Stimulated activated naive B cell treated with anti-CD40 and anti-IgM and Interleukin-4, amounts not matched to agents 10 μg/mL and 1 μg/mL and 100 μg/mL, for 72 hours (primary cell): ENCODE measurements at regions not wholly inside any gene's neighbourhood (a gene's known extent, or its start where the extent isn't known, plus 50 kb on each side); places are given as distances from the start of the nearest gene placed in this dataset.

ENCODE experiments used
- ATAC-seq, 2 donors: fragments of 150-1000 bp; cut with Tn5 transposase; replicated peaks; 2 replicates each; pipeline ENCODE4 v1.10.0; 2021; ENCODE audit warnings: moderate library complexity in 1 of 2
- DNase-seq: peaks from one replicate; pipeline ENCODE4 v3.0.0; 2021
- H3K27ac Mint-ChIP-seq: one replicate; pipeline ENCODE4 v1.8.0; 2022; ENCODE audit warnings: mild to moderate bottlenecking, mixed read lengths
- H3K27me3 Mint-ChIP-seq, 2 donors: one replicate each; pipeline ENCODE4 v1.8.0; 2022; ENCODE audit warnings: mixed read lengths in 2 of 2
- H3K36me3 Mint-ChIP-seq, 2 donors: one replicate each; pipeline ENCODE4 v1.8.0; 2022; ENCODE audit warnings: mixed read lengths in 2 of 2, mild to moderate bottlenecking in 1 of 2
- H3K4me1 Mint-ChIP-seq, 2 donors: one replicate each; pipeline ENCODE4 v1.8.0; 2022; ENCODE audit warnings: mixed read lengths in 2 of 2, mild to moderate bottlenecking in 1 of 2
- H3K4me3 Mint-ChIP-seq, 2 donors: one replicate each; pipeline ENCODE4 v1.8.0; 2022; ENCODE audit warnings: mild to moderate bottlenecking in 2 of 2, mixed read lengths in 2 of 2, moderate library complexity in 1 of 2
- H3K9me3 Mint-ChIP-seq, 2 donors: one replicate each; pipeline ENCODE4 v1.8.0; 2022; ENCODE audit warnings: mixed read lengths in 2 of 2, mild to moderate bottlenecking in 1 of 2

GRCh38 chr11:130585545-130585944 lies 137.1 kb downstream of the ADAMTS15 start:
- peaks cover 3 to 6% of the 10 kb centered on the region in 2 donors for H3K9me3 Mint-ChIP-seq
- DNase-seq (no peak), ATAC-seq (no peak)
- H3K27me3 Mint-ChIP-seq: peaks cover 0 to 7% of the 10 kb centered on the region in 2 donors
- H3K36me3 Mint-ChIP-seq: no peaks in the 10 kb centered on the region
- H3K27ac Mint-ChIP-seq: no peak overlapping the region
- H3K4me1 Mint-ChIP-seq: no peaks in the 10 kb centered on the region
- no peak overlapping the region for H3K4me3 Mint-ChIP-seq

DNA sequence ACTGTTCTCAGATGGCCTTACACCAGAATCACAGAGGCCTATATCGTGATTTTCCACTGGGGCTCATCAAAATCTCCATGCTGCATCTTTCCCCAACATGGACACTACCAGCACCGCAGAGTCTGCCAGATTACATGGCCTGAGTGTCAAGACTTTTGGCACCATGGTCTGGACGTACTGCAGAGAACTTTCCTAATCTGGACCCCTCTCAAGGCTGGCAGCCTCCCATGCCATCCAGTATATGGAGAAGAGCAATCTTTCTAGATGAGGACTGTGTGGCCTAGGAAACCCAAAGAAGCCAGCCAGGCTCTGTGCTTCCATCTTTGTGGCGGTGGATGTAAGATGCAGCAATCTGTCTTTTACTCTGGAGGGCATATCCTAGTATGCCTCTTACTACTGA lies 139.2 kb downstream of the ADAMTS15 start:
- Mint-ChIP-seq H3K4me1 (no peaks in the 10 kb centered on the region), H3K4me3 (no peak overlapping the region), H3K27ac (no peak overlapping the region), H3K36me3 (no peaks in the 10 kb centered on the region), H3K27me3 (peaks cover 3 to 4% of the 10 kb centered on the region in 2 donors), H3K9me3 (peaks cover 0 to 5% of the 10 kb centered on the region in 2 donors)
- ATAC-seq (no peak), DNase-seq (no peak)

DNA sequence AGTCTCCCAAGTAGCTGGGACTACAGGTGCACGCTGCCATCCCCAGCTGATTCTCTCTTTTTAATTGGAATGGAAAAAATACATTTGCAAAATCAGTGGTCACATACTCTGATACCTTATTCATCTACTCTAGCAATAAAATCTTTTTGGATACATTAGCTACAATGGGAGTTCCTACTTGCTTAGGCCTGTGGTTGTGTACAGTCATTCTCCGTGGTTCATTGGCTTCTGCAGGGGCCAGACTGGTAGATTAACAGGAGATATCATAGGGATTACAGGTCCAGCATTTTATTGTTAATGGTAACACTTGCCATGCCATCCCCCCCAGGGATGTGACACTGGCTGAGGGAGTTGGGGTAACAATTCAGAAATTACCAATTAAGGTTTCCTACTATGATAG lies 140.0 kb downstream of the ADAMTS15 start:
- Mint-ChIP-seq H3K4me1 (no peaks in the 10 kb centered on the region), H3K27ac (no peak overlapping the region), H3K9me3 (peaks cover 0 to 5% of the 10 kb centered on the region in 2 donors), H3K27me3 (peaks cover 4 to 5% of the 10 kb centered on the region in 2 donors), H3K4me3 (no peak overlapping the region), H3K36me3 (no peaks in the 10 kb centered on the region)
- DNase-seq (no peak), ATAC-seq (no peak)

GRCh38 chr11:130592056-130592455 lies 143.6 kb downstream of the ADAMTS15 start:
- H3K4me1 Mint-ChIP-seq: no peaks in the 10 kb centered on the region
- DNase-seq (no peak), ATAC-seq (no peak)
- H3K36me3 Mint-ChIP-seq: no peaks in the 10 kb centered on the region
- H3K27me3 Mint-ChIP-seq: peaks cover 4 to 5% of the 10 kb centered on the region in 2 donors
- H3K9me3 Mint-ChIP-seq: peaks cover 0 to 5% of the 10 kb centered on the region in 2 donors
- H3K27ac Mint-ChIP-seq: no peak overlapping the region
- no peak overlapping the region for H3K4me3 Mint-ChIP-seq

DNA sequence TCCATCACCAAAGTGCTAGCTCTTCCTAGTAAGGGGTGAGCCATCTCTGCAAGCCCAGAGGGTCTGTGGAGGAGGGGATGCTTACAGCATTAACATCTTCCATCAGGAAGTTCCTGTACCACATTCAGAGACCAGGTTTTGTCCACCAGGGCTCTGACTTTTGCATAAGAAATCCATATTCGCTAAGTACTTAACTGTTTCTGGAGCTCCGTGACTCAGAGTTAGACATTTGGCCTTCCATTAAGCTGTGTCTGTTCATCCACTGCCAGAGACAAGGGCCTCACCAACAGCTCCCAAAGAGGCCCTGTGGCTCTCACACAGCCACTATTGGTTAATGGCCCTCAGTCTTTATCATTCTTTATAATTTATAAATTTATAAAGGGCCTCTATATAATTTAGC lies 144.6 kb downstream of the ADAMTS15 start:
- Mint-ChIP-seq H3K4me1 (no peaks in the 10 kb centered on the region), H3K9me3 (peaks cover 0 to 5% of the 10 kb centered on the region in 2 donors), H3K27me3 (peaks cover 4 to 5% of the 10 kb centered on the region in 2 donors), H3K36me3 (no peaks in the 10 kb centered on the region), H3K27ac (no peak overlapping the region), H3K4me3 (no peak overlapping the region)
- no peak for ATAC-seq
- no peak for DNase-seq

DNA sequence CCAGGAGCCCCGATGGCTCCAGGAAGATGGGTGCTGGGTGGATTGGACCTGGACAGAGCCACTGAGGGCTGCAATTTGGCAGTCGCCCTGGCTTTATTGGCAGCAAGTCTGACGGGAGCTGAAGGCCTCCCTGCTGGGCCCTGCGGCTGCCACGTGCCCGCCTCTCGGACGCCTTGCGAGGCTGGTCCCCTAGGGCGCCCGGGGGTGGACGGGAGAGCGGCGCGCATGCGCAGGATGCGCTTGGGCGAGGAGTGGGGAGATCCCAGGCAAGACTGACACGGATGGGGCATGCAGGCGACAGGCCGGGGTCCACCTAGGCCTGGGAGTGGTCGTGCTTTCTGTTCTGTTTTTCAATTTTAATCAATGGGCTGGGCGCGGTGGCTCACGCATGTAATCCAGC lies 150.0 kb downstream of the ADAMTS15 start:
- no peak overlapping the region for H3K4me3 Mint-ChIP-seq
- no peak for ATAC-seq
- no peaks in the 10 kb centered on the region for H3K36me3 Mint-ChIP-seq
- H3K9me3 Mint-ChIP-seq: peaks cover 0 to 4% of the 10 kb centered on the region in 2 donors
- H3K27me3 Mint-ChIP-seq: no peaks in the 10 kb centered on the region
- H3K4me1 Mint-ChIP-seq: peaks cover 0 to 1% of the 10 kb centered on the region in 2 donors
- DNase-seq: no peak
- H3K27ac Mint-ChIP-seq: no peak overlapping the region

DNA sequence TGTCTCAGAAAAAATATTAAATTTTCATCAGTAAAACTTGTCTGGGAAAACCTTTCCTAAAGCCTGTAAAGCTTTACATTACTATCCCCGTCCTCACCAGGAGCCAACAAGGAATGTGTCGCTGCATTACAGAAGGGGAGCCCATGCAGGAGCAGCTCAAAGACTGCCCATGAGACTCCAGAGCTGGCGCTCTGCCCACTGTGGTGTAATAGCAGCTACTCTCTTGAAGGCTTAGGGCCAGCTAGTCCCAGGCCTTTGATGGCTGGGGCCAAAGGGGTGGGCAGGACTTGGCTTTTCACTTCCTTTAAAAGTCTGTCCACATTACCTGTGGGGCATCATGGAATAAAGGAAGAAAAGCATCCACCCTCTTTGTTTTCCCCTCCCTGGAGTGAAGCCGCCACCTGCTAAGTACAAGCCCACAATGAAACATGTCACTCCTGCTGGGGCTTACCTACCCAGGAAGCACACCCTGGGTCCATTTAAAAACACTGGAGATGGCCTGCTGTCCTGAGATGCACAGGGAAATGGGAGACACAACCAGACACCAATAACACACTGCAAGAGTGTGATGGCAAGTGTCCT lies 150.7 kb downstream of the ADAMTS15 start:
- no peak overlapping the region for H3K4me3 Mint-ChIP-seq
- H3K9me3 Mint-ChIP-seq: peaks cover 0 to 4% of the 10 kb centered on the region in 2 donors
- H3K36me3 Mint-ChIP-seq: no peaks in the 10 kb centered on the region
- H3K27me3 Mint-ChIP-seq: no peaks in the 10 kb centered on the region
- no peak for ATAC-seq
- no peak for DNase-seq
- no peak overlapping the region for H3K27ac Mint-ChIP-seq
- H3K4me1 Mint-ChIP-seq: peaks cover 0 to 1% of the 10 kb centered on the region in 2 donors

- H3K4me3 Mint-ChIP-seq: no peak overlapping the region
- H3K36me3 Mint-ChIP-seq: no peaks in the 10 kb centered on the region
- H3K4me1 Mint-ChIP-seq: peaks cover 0 to 1% of the 10 kb centered on the region in 2 donors
- ATAC-seq: no peak
- H3K27me3 Mint-ChIP-seq: no peaks in the 10 kb centered on the region
- peaks cover 0 to 4% of the 10 kb centered on the region in 2 donors for H3K9me3 Mint-ChIP-seq
- no peak overlapping the region for H3K27ac Mint-ChIP-seq
- DNase-seq: no peak
Measured at GRCh38 chr11:130600139-130600538, 151.7 kb downstream of the ADAMTS15 start.

DNA sequence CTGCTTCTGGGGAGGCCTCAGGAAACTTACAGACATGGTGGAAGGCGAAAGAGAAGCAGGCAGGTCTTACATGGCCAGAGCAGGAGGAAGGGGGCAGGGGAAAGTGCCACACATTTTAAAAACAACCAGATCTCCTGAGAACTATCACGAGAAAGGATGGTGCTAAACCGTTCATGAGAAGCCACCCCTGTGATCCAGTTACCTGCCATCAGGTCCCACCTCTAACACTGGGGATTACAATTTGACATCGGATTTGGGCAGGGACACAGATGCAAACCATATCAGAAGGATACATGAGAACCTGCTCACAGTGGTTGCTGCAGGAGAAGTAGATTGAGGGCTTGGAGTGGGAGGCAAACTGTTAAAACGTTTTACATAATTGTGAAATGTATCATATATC lies 152.2 kb downstream of the ADAMTS15 start:
- Mint-ChIP-seq H3K4me1 (peaks cover 0 to 1% of the 10 kb centered on the region in 2 donors), H3K4me3 (no peak overlapping the region), H3K9me3 (peaks cover 0 to 4% of the 10 kb centered on the region in 2 donors), H3K36me3 (no peaks in the 10 kb centered on the region), H3K27ac (no peak overlapping the region), H3K27me3 (no peaks in the 10 kb centered on the region)
- no peak for DNase-seq
- ATAC-seq: no peak

GRCh38 chr11:130601141-130601540 lies 152.7 kb downstream of the ADAMTS15 start:
- H3K27ac Mint-ChIP-seq: no peak overlapping the region
- H3K9me3 Mint-ChIP-seq: peaks cover 0 to 4% of the 10 kb centered on the region in 2 donors
- ATAC-seq (no peak), DNase-seq (no peak)
- no peaks in the 10 kb centered on the region for H3K36me3 Mint-ChIP-seq
- H3K4me1 Mint-ChIP-seq: peaks cover 0 to 1% of the 10 kb centered on the region in 2 donors
- no peaks in the 10 kb centered on the region for H3K27me3 Mint-ChIP-seq
- H3K4me3 Mint-ChIP-seq: no peak overlapping the region

GRCh38 chr11:130601764-130602460 lies 153.5 kb downstream of the ADAMTS15 start:
- H3K27ac Mint-ChIP-seq: no peak overlapping the region
- H3K4me1 Mint-ChIP-seq: peaks cover 0 to 1% of the 10 kb centered on the region in 2 donors
- H3K4me3 Mint-ChIP-seq: no peak overlapping the region
- H3K27me3 Mint-ChIP-seq: no peaks in the 10 kb centered on the region
- DNase-seq (no peak), ATAC-seq (no peak)
- no peaks in the 10 kb centered on the region for H3K36me3 Mint-ChIP-seq
- H3K9me3 Mint-ChIP-seq: peaks cover 0 to 4% of the 10 kb centered on the region in 2 donors

DNA sequence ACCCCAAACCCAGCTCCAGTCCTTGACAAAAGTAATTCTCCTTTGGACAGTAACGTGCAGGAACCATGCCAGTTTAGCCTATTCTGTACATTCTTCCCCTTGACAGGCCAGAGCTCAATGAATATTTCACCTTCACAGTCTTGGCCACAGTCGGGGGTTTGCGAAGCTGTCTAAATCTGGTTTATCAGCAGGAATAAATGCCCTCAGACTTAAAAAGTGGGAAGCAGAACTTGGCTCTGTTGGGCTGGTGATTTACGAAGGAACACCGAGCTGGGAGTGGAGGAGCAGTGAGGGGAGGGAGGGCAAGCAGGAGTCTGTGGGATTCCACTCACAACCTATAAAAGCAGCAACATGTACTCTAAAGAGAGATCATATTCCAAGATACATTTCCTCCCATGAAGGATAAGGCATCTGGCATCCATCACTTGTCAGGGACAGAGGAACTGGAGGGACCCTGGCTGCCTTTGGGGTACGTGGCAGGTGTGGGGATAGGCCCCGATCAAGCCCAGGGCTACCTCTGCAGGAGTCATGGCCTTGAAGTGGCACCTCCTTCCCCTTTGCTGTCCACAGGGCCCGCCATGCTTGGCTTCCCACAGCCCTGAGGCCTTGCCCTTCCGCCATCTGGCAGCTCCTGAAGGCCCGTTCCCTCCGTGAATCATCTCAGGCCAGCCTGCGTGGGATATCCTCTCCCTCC lies 154.3 kb downstream of the ADAMTS15 start:
- Mint-ChIP-seq H3K27ac (no peak overlapping the region), H3K27me3 (no peaks in the 10 kb centered on the region), H3K4me1 (peaks cover 0 to 1% of the 10 kb centered on the region in 2 donors), H3K9me3 (peaks cover 0 to 4% of the 10 kb centered on the region in 2 donors), H3K36me3 (no peaks in the 10 kb centered on the region), H3K4me3 (no peak overlapping the region)
- ATAC-seq (no peak), DNase-seq (no peak)

GRCh38 chr11:130603335-130603906 lies 155.0 kb downstream of the ADAMTS15 start:
- Mint-ChIP-seq H3K36me3 (no peaks in the 10 kb centered on the region), H3K4me3 (no peak overlapping the region), H3K4me1 (peaks cover 0 to 1% of the 10 kb centered on the region in 2 donors), H3K9me3 (peaks cover 0 to 4% of the 10 kb centered on the region in 2 donors), H3K27ac (no peak overlapping the region), H3K27me3 (no peaks in the 10 kb centered on the region)
- ATAC-seq (no peak), DNase-seq (no peak)

DNA sequence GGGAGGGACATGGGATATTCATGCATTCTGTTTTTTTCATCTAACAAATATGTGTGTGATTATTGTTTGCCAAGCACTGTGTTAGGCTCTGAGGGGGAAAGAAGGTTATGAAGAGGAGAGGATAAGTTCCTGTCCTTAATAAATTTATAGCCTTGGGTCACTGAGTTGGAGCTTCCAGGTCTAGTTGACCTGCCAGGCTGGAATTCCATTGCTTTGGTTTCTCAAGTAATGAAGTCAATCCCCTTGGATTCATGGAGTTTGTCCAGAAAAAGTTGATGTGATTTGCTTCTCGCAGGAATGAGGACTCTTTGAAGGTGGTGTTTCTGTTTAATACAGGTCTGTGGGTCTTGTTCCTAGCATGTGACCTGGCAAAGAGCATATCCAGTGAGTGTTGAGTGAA lies 156.2 kb downstream of the ADAMTS15 start:
- Mint-ChIP-seq H3K36me3 (no peaks in the 10 kb centered on the region), H3K27ac (no peak overlapping the region), H3K9me3 (peaks cover 0 to 4% of the 10 kb centered on the region in 2 donors), H3K4me3 (no peak overlapping the region), H3K4me1 (peaks cover 0 to 1% of the 10 kb centered on the region in 2 donors), H3K27me3 (no peaks in the 10 kb centered on the region)
- ATAC-seq: no peak
- DNase-seq: no peak
